Skeletal muscle tissue (tissue), 3 donors: ENCODE measurements at regions not wholly inside any gene's neighbourhood (a gene's known extent, or its start where the extent isn't known, plus 50 kb on each side); places are given as distances from the start of the nearest gene placed in this dataset.

Experiments
- H3K27ac ChIP-seq: one replicate; pipeline ENCODE4 v1.7.0; 2013; ENCODE audit warnings: mild to moderate bottlenecking, low read depth, low read length, inconsistent platforms
- H3K27me3 ChIP-seq, 3 donors: one replicate each; pipeline ENCODE4 v1.7.0; 2013; ENCODE audit warnings: low read length in 3 of 3; ENCODE audit not compliant: control insufficient read depth in 3 of 3, insufficient read depth in 3 of 3
- H3K36me3 ChIP-seq, 3 donors: one replicate each; pipeline ENCODE4 v1.7.0; 2013; ENCODE audit warnings: low read length in 3 of 3; ENCODE audit not compliant: control insufficient read depth in 3 of 3, insufficient read depth in 3 of 3
- H3K4me1 ChIP-seq, 3 donors: one replicate each; pipeline ENCODE4 v1.7.0; 2013; ENCODE audit warnings: low read length in 3 of 3, mild to moderate bottlenecking in 3 of 3; ENCODE audit not compliant: control insufficient read depth in 3 of 3, insufficient read depth in 3 of 3
- H3K4me3 ChIP-seq, 3 donors: one replicate each; pipeline ENCODE4 v1.7.0; 2013; ENCODE audit warnings: low read length in 3 of 3
- H3K9ac ChIP-seq, 3 donors: one replicate each; pipeline ENCODE4 v1.7.0; 2013; ENCODE audit warnings: low read length in 3 of 3, mild to moderate bottlenecking in 3 of 3, moderate library complexity in 2 of 3, low read depth in 1 of 3
- H3K9me3 ChIP-seq, 3 donors: one replicate each; pipeline ENCODE4 v1.7.0; 2013; ENCODE audit warnings: low read length in 3 of 3; ENCODE audit not compliant: control insufficient read depth in 3 of 3
- donor health status: Osteomylitis.

- H3K27ac ChIP-seq: no peak overlapping the region
- H3K9me3 ChIP-seq: peaks cover 0 to 3% (median 3%) of the 10 kb centered on the region in 3 donors
- no peaks in the 10 kb centered on the region for H3K36me3 ChIP-seq
- no peaks in the 10 kb centered on the region for H3K27me3 ChIP-seq
- no peak overlapping the region for H3K4me3 ChIP-seq
- H3K4me1 ChIP-seq: no peaks in the 10 kb centered on the region
- no peak overlapping the region for H3K9ac ChIP-seq
These were observed 1195.6 kb upstream of the GBE1 start for GRCh38 chr3:82957079-82957478.

GRCh38 chr3:82954486-82954885 lies 1193.0 kb upstream of the GBE1 start:
- Histone ChIP-seq H3K9me3 (peaks cover 0 to 3% (median 3%) of the 10 kb centered on the region in 3 donors), H3K9ac (no peak overlapping the region), H3K4me1 (no peaks in the 10 kb centered on the region), H3K27ac (no peak overlapping the region), H3K4me3 (no peak overlapping the region), H3K36me3 (no peaks in the 10 kb centered on the region), H3K27me3 (no peaks in the 10 kb centered on the region)

GRCh38 chr3:82942041-82942440 lies 1180.6 kb upstream of the GBE1 start:
- H3K4me3 ChIP-seq: no peak overlapping the region
- H3K4me1 ChIP-seq: no peaks in the 10 kb centered on the region
- H3K27me3 ChIP-seq: no peaks in the 10 kb centered on the region
- H3K36me3 ChIP-seq: no peaks in the 10 kb centered on the region
- no peak overlapping the region for H3K9ac ChIP-seq
- H3K9me3 ChIP-seq: no peaks in the 10 kb centered on the region
- no peak overlapping the region for H3K27ac ChIP-seq

- Histone ChIP-seq H3K9me3 (no peaks in the 10 kb centered on the region), H3K4me1 (no peaks in the 10 kb centered on the region), H3K9ac (no peak overlapping the region), H3K36me3 (no peaks in the 10 kb centered on the region), H3K27me3 (no peaks in the 10 kb centered on the region), H3K4me3 (no peak overlapping the region), H3K27ac (no peak overlapping the region)
These were observed 1178.7 kb upstream of the GBE1 start for GRCh38 chr3:82940124-82940523.

- no peaks in the 10 kb centered on the region for H3K9me3 ChIP-seq
- H3K36me3 ChIP-seq: no peaks in the 10 kb centered on the region
- H3K27me3 ChIP-seq: no peaks in the 10 kb centered on the region
These were observed 1178.1 kb upstream of the GBE1 start for GRCh38 chr3:82939491-82940097.

GRCh38 chr3:82938821-82939328 lies 1177.4 kb upstream of the GBE1 start:
- H3K27ac ChIP-seq: no peak overlapping the region

More at GRCh38 chr3:82939491-82940097, 1178.1 kb upstream of the GBE1 start:
- Histone ChIP-seq H3K4me1 (no peaks in the 10 kb centered on the region), H3K27ac (no peak overlapping the region), H3K4me3 (no peak overlapping the region), H3K9ac (no peak overlapping the region)

GRCh38 chr3:82927309-82928253 lies 1166.1 kb upstream of the GBE1 start:
- Histone ChIP-seq H3K4me1 (no peaks in the 10 kb centered on the region), H3K36me3 (no peaks in the 10 kb centered on the region), H3K9ac (no peak overlapping the region), H3K27ac (no peak overlapping the region), H3K27me3 (no peaks in the 10 kb centered on the region), H3K4me3 (no peak overlapping the region), H3K9me3 (no peaks in the 10 kb centered on the region)

More at GRCh38 chr3:82938821-82939328, 1177.4 kb upstream of the GBE1 start:
- Histone ChIP-seq H3K27me3 (no peaks in the 10 kb centered on the region), H3K4me1 (no peaks in the 10 kb centered on the region), H3K4me3 (no peak overlapping the region), H3K9ac (no peak overlapping the region), H3K9me3 (no peaks in the 10 kb centered on the region), H3K36me3 (no peaks in the 10 kb centered on the region)

- no peak overlapping the region for H3K27ac ChIP-seq
- H3K4me1 ChIP-seq: no peaks in the 10 kb centered on the region
- H3K9ac ChIP-seq: no peak overlapping the region
- H3K36me3 ChIP-seq: no peaks in the 10 kb centered on the region
- H3K9me3 ChIP-seq: no peaks in the 10 kb centered on the region
- no peaks in the 10 kb centered on the region for H3K27me3 ChIP-seq
- no peak overlapping the region for H3K4me3 ChIP-seq
These were observed 1129.6 kb upstream of the GBE1 start for GRCh38 chr3:82891028-82891427.

- no peak overlapping the region for H3K4me3 ChIP-seq
- no peaks in the 10 kb centered on the region for H3K27me3 ChIP-seq
- no peaks in the 10 kb centered on the region for H3K4me1 ChIP-seq
- H3K36me3 ChIP-seq: no peaks in the 10 kb centered on the region
- H3K9me3 ChIP-seq: no peaks in the 10 kb centered on the region
- H3K27ac ChIP-seq: no peak overlapping the region
- no peak overlapping the region for H3K9ac ChIP-seq
These were observed 1121.6 kb upstream of the GBE1 start for GRCh38 chr3:82883072-82883471.

GRCh38 chr3:82875401-82875800 lies 1114.0 kb upstream of the GBE1 start:
- Histone ChIP-seq H3K36me3 (no peaks in the 10 kb centered on the region), H3K9me3 (no peaks in the 10 kb centered on the region), H3K9ac (no peak overlapping the region), H3K27ac (no peak overlapping the region), H3K4me3 (no peak overlapping the region), H3K27me3 (no peaks in the 10 kb centered on the region), H3K4me1 (no peaks in the 10 kb centered on the region)
